ENCODE measurements at regions not wholly inside any gene's neighbourhood (a gene's known extent, or its start where the extent isn't known, plus 50 kb on each side); places are given as distances from the start of the nearest gene placed in this dataset.

GRCh38 chr13:104295537-104295936, 1229.3 kb upstream of the SLC10A2 start:
- H3K27me3 ChIP-seq (replicated peaks), result no peaks in the 10 kb centered on the region
- DNase-seq, result no peak
- no peak for TF ChIP-seq CTCF (IDR thresholded peaks at IDR 0.05; ENCODE audit: low read depth, low read length, missing control alignments)
- no peaks in the 10 kb centered on the region for H3K36me3 ChIP-seq (replicated peaks)
- no peak overlapping the region for H3K27ac ChIP-seq
- in situ Hi-C loops (cut with HindIII; ENCODE audit: low pct_ligation_motif_present, low sequenced_read_pairs), result no loop called here
- H3K4me3 ChIP-seq (ENCODE audit: low read depth, low read length), result no peak overlapping the region

GRCh38 chr13:104289400-104289799, 1223.2 kb upstream of the SLC10A2 start:
- no peak for DNase-seq
- in situ Hi-C loops (cut with HindIII; ENCODE audit: low pct_ligation_motif_present, low sequenced_read_pairs), result no loop called here
- H3K4me3 ChIP-seq (ENCODE audit: low read depth, low read length), result no peak overlapping the region
- no peaks in the 10 kb centered on the region for H3K27me3 ChIP-seq (replicated peaks)
- H3K27ac ChIP-seq, result no peak overlapping the region
- no peaks in the 10 kb centered on the region for H3K36me3 ChIP-seq (replicated peaks)
- no peak for TF ChIP-seq CTCF (IDR thresholded peaks at IDR 0.05; ENCODE audit: low read depth, low read length, missing control alignments)

GRCh38 chr13:104288496-104288895, 1222.3 kb upstream of the SLC10A2 start:
- no peak overlapping the region for H3K4me3 ChIP-seq (ENCODE audit: low read depth, low read length)
- H3K27ac ChIP-seq, result no peak overlapping the region
- in situ Hi-C loops (cut with HindIII; ENCODE audit: low pct_ligation_motif_present, low sequenced_read_pairs), result no loop called here
- no peaks in the 10 kb centered on the region for H3K27me3 ChIP-seq (replicated peaks)
- DNase-seq, result no peak
- H3K36me3 ChIP-seq (replicated peaks), result no peaks in the 10 kb centered on the region
- no peak for TF ChIP-seq CTCF (IDR thresholded peaks at IDR 0.05; ENCODE audit: low read depth, low read length, missing control alignments)

- H3K27me3 ChIP-seq (replicated peaks), result no peaks in the 10 kb centered on the region
- no peak for DNase-seq
- no peak overlapping the region for H3K4me3 ChIP-seq (ENCODE audit: low read depth, low read length)
- TF ChIP-seq CTCF (IDR thresholded peaks at IDR 0.05; ENCODE audit: low read depth, low read length, missing control alignments), result no peak
- in situ Hi-C loops (cut with HindIII; ENCODE audit: low pct_ligation_motif_present, low sequenced_read_pairs), result no loop called here
- H3K36me3 ChIP-seq (replicated peaks), result no peaks in the 10 kb centered on the region
- H3K27ac ChIP-seq, result no peak overlapping the region
Measured at GRCh38 chr13:104286566-104287290, 1220.5 kb upstream of the SLC10A2 start.

GRCh38 chr13:104281910-104282309, 1215.7 kb upstream of the SLC10A2 start:
- H3K4me3 ChIP-seq (ENCODE audit: low read depth, low read length), result no peak overlapping the region
- H3K27me3 ChIP-seq (replicated peaks), result no peaks in the 10 kb centered on the region
- no peak overlapping the region for H3K27ac ChIP-seq
- in situ Hi-C loops (cut with HindIII; ENCODE audit: low pct_ligation_motif_present, low sequenced_read_pairs), result no loop called here
- no peaks in the 10 kb centered on the region for H3K36me3 ChIP-seq (replicated peaks)
- DNase-seq, result no peak
- TF ChIP-seq CTCF (IDR thresholded peaks at IDR 0.05; ENCODE audit: low read depth, low read length, missing control alignments), result no peak

- no peak for DNase-seq
- no peak overlapping the region for H3K4me3 ChIP-seq (ENCODE audit: low read depth, low read length)
- no peaks in the 10 kb centered on the region for H3K36me3 ChIP-seq (replicated peaks)
- in situ Hi-C loops (cut with HindIII; ENCODE audit: low pct_ligation_motif_present, low sequenced_read_pairs), result no loop called here
- no peak for TF ChIP-seq CTCF (IDR thresholded peaks at IDR 0.05; ENCODE audit: low read depth, low read length, missing control alignments)
- no peak overlapping the region for H3K27ac ChIP-seq
- H3K27me3 ChIP-seq (replicated peaks), result no peaks in the 10 kb centered on the region
Measured at GRCh38 chr13:104270731-104271130, 1204.5 kb upstream of the SLC10A2 start.

All from brain microvascular endothelial cell (primary cell).